ENCODE measurements at regions not wholly inside any gene's neighbourhood (a gene's known extent, or its start where the extent isn't known, plus 50 kb on each side); places are given as distances from the start of the nearest gene placed in this dataset.
"Not testable (repeated sequence)": the region's sequence is repeated elsewhere in the genome, so short reads cannot be mapped to it uniquely, and the experiment has no call there.

GRCh38 chrX:83278988-83279387 is 229.1 kb upstream of the POU3F4 start:
- BruUV-seq (replicated peaks): no TSS peak
- ATAC-seq: no peak
- no peak overlapping the region for H3K4me2 ChIP-seq (ENCODE audit: low read length)

GRCh38 chrX:83286627-83287026 is 221.5 kb upstream of the POU3F4 start:
- H3K79me2 ChIP-seq (ENCODE audit: insufficient read depth, low read length); CTCF ChIA-PET; BruUV-seq (replicated peaks); H3K36me3 ChIP-seq (ENCODE audit: control insufficient read depth in 1 of 2, insufficient read depth in 2 of 2, low read length in 2 of 2); RAD21 ChIA-PET (ENCODE audit: low non-redundant PET in 1 of 2, low total read pairs in 2 of 2, uncharacterized antibody in 2 of 2, unreplicated experiment in 2 of 2); H3K4me3 ChIP-seq (replicated peaks in 1 of 2; ENCODE audit: low read depth in 1 of 2, low read length in 2 of 2); H3K9me3 ChIP-seq (ENCODE audit: control insufficient read depth in 1 of 2, insufficient read depth in 1 of 2, low read depth in 1 of 2, low read length in 2 of 2); H2AFZ ChIP-seq (ENCODE audit: low read depth, low read length, poor library complexity, severe bottlenecking); H3K4me1 ChIP-seq (ENCODE audit: control insufficient read depth in 1 of 2, insufficient read depth in 2 of 2, low read length in 2 of 2); POLR2A ChIA-PET; H4K20me1 ChIP-seq (ENCODE audit: insufficient read depth); H3K9me2 ChIP-seq (ENCODE audit: insufficient read depth); H3K9ac ChIP-seq (ENCODE audit: low read length); H3K4me2 ChIP-seq (ENCODE audit: low read length); intact Hi-C loops (cut with micrococcal nuclease); H3K27ac ChIP-seq (ENCODE audit: low read depth, low read length); H3K27me3 ChIP-seq (ENCODE audit: insufficient read depth, low read length); DNase-seq (ENCODE audit: low read depth, low spot score); ATAC-seq: not testable (repeated sequence)

More at GRCh38 chrX:83278988-83279387, 229.1 kb upstream of the POU3F4 start:
- Histone ChIP-seq H2AFZ (ENCODE audit: low read depth, low read length, poor library complexity, severe bottlenecking) (no peak overlapping the region), H3K9ac (ENCODE audit: low read length) (no peak overlapping the region), H3K27ac (ENCODE audit: low read depth, low read length) (no peak overlapping the region), H3K9me2 (ENCODE audit: insufficient read depth) (no peaks in the 10 kb centered on the region), H3K4me3 (replicated peaks in 1 of 2; ENCODE audit: low read depth in 1 of 2, low read length in 2 of 2) (no peak overlapping the region), H3K79me2 (ENCODE audit: insufficient read depth, low read length) (no peaks in the 10 kb centered on the region), H3K36me3 (ENCODE audit: control insufficient read depth in 1 of 2, insufficient read depth in 2 of 2, low read length in 2 of 2) (no peaks in the 10 kb centered on the region), H3K4me1 (ENCODE audit: control insufficient read depth in 1 of 2, insufficient read depth in 2 of 2, low read length in 2 of 2) (no peaks in the 10 kb centered on the region), H3K9me3 (ENCODE audit: control insufficient read depth in 1 of 2, insufficient read depth in 1 of 2, low read depth in 1 of 2, low read length in 2 of 2) (no peaks in the 10 kb centered on the region; a peak in 1 of 4 replicates), H3K27me3 (ENCODE audit: insufficient read depth, low read length) (no peaks in the 10 kb centered on the region), H4K20me1 (ENCODE audit: insufficient read depth) (no peaks in the 10 kb centered on the region)
- no peak for DNase-seq (ENCODE audit: low read depth, low spot score)
- ChIA-PET CTCF (no interaction called here), POLR2A (no interaction called here), RAD21 (ENCODE audit: low non-redundant PET in 1 of 2, low total read pairs in 2 of 2, uncharacterized antibody in 2 of 2, unreplicated experiment in 2 of 2) (no interaction called here)
- TF ChIP-seq ZFX (IDR thresholded peaks at IDR 0.05) (no peak), EZH2phosphoT487 (IDR thresholded peaks at IDR 0.05; ENCODE audit: borderline replicate concordance) (no peak), TCF7L2 (IDR thresholded peaks at IDR 0.05; ENCODE audit: borderline replicate concordance, extremely low read depth, insufficient read depth, insufficient read length) (no peak), POLR2A (IDR thresholded peaks at IDR 0.05; ENCODE audit: borderline replicate concordance, extremely low read depth, insufficient read depth, insufficient read length) (no peak)
- intact Hi-C loops (cut with micrococcal nuclease): no loop called here

- no peaks in the 10 kb centered on the region for H4K20me1 ChIP-seq (ENCODE audit: insufficient read depth)
- H3K36me3 ChIP-seq (ENCODE audit: control insufficient read depth in 1 of 2, insufficient read depth in 2 of 2, low read length in 2 of 2): no peaks in the 10 kb centered on the region
- H3K27me3 ChIP-seq (ENCODE audit: insufficient read depth, low read length): no peaks in the 10 kb centered on the region
- ChIA-PET RAD21 (ENCODE audit: low non-redundant PET in 1 of 2, low total read pairs in 2 of 2, uncharacterized antibody in 2 of 2, unreplicated experiment in 2 of 2) (no interaction called here), CTCF (interaction anchor here (1.1 kb wide), 1 partner anchor 111 kb away, joined by 3 read pairs; no protein-coding TSS in a partner anchor), POLR2A (no interaction called here)
- H3K9me2 ChIP-seq (ENCODE audit: insufficient read depth): no peaks in the 10 kb centered on the region
- no peak overlapping the region for H3K4me3 ChIP-seq (replicated peaks in 1 of 2; ENCODE audit: low read depth in 1 of 2, low read length in 2 of 2)
- no peaks in the 10 kb centered on the region for H3K4me1 ChIP-seq (ENCODE audit: control insufficient read depth in 1 of 2, insufficient read depth in 2 of 2, low read length in 2 of 2)
- BruUV-seq (replicated peaks): no TSS peak
- intact Hi-C loops (cut with micrococcal nuclease): no loop called here
- H3K9me3 ChIP-seq (ENCODE audit: control insufficient read depth in 1 of 2, insufficient read depth in 1 of 2, low read depth in 1 of 2, low read length in 2 of 2): no peaks in the 10 kb centered on the region
- no peak for ATAC-seq
- no peak overlapping the region for H3K4me2 ChIP-seq (ENCODE audit: low read length)
- no peak overlapping the region for H3K27ac ChIP-seq (ENCODE audit: low read depth, low read length)
- H3K9ac ChIP-seq (ENCODE audit: low read length): no peak overlapping the region
- H3K79me2 ChIP-seq (ENCODE audit: insufficient read depth, low read length): no peaks in the 10 kb centered on the region
- no peak for DNase-seq (ENCODE audit: low read depth, low spot score)
- no peak overlapping the region for H2AFZ ChIP-seq (ENCODE audit: low read depth, low read length, poor library complexity, severe bottlenecking)
- TF ChIP-seq CTCF (IDR thresholded peaks at IDR 0.05 in 2 of 3, conservative IDR thresholded peaks at IDR 0.05 in 1 of 3; ENCODE audit: borderline replicate concordance in 1 of 3, insufficient read depth in 1 of 3, low read depth in 2 of 3, low read length in 2 of 3) (no peak), EGR1 (IDR thresholded peaks at IDR 0.05; ENCODE audit: low read depth) (no peak), YY1 (IDR thresholded peaks at IDR 0.05; ENCODE audit: extremely low read depth, insufficient replicate concordance, low read depth, low read length) (no peak), POLR2AphosphoS5 (IDR thresholded peaks at IDR 0.05; ENCODE audit: low read depth, low read length) (no peak), CEBPB (IDR thresholded peaks at IDR 0.05; ENCODE audit: low read depth) (no peak), ATF3 (IDR thresholded peaks at IDR 0.05) (no peak), SRF (IDR thresholded peaks at IDR 0.05; ENCODE audit: low read depth) (no peak), RAD21 (IDR thresholded peaks at IDR 0.05; ENCODE audit: low read depth) (no peak), JUND (IDR thresholded peaks at IDR 0.05) (no peak), FOSL1 (IDR thresholded peaks at IDR 0.05; ENCODE audit: low read depth) (no peak), EZH2phosphoT487 (IDR thresholded peaks at IDR 0.05; ENCODE audit: borderline replicate concordance) (no peak), POLR2A (IDR thresholded peaks at IDR 0.05; ENCODE audit: borderline replicate concordance, extremely low read depth, insufficient read depth, insufficient read length) (no peak), TCF7L2 (IDR thresholded peaks at IDR 0.05; ENCODE audit: borderline replicate concordance, extremely low read depth, insufficient read depth, insufficient read length) (no peak)
Observed at GRCh38 chrX:83305381-83305780, 202.7 kb upstream of the POU3F4 start.
